ENCODE measurements at regions not wholly inside any gene's neighbourhood (a gene's known extent, or its start where the extent isn't known, plus 50 kb on each side); places are given as distances from the start of the nearest gene placed in this dataset.

DNA sequence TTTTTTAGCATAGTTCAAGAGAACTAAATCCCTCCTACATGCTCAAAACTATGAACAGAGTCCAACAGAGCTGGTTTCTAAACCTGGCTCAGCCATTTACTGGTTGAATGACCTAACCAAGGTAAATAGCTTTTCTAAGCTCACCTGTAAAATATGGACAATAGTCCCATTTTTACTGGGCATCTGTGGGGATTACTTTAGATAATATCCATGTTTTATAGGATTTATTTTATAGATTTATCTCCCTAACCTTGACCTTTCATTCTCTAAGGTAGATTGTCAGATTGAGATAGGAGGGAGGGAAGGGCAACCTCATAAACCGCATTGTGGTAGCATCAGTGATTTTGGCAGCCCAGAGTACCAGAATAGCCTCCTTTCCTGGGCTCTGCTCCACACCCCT, 178.5 kb upstream of the TOX3 start:
- no peaks in the 10 kb centered on the region for H3K27me3 ChIP-seq
- DNase-seq, result no peak
- no peak overlapping the region for H3K27ac ChIP-seq
- no peak overlapping the region for H3K4me3 ChIP-seq
- no peak for ATAC-seq
- no peak for TF ChIP-seq POLR2A (IDR thresholded peaks at IDR 0.05)
- TF ChIP-seq CTCF (IDR thresholded peaks at IDR 0.05 in 4 of 5, conservative IDR thresholded peaks at IDR 0.05 in 1 of 5), result no peak
- in situ Hi-C loops (cut with MboI; ENCODE audit: low sequenced_read_pairs in 4 of 4) (loop anchor here in 1 of 4 donors (25.0 kb wide), 1 partner anchor 112 kb away; no protein-coding TSS in a partner anchor), intact Hi-C loops (cut with DNase I; ENCODE audit: low total_unique reads) (no loop called here)
- H3K36me3 ChIP-seq, result no peaks in the 10 kb centered on the region
- no peaks in the 10 kb centered on the region for H3K9me3 ChIP-seq
- no peaks in the 10 kb centered on the region for H3K4me1 ChIP-seq

GRCh38 chr16:52725043-52725442, 178.1 kb upstream of the TOX3 start:
- no peak overlapping the region for H3K27ac ChIP-seq
- TF ChIP-seq CTCF (IDR thresholded peaks at IDR 0.05 in 4 of 5, conservative IDR thresholded peaks at IDR 0.05 in 1 of 5) (no peak), POLR2A (IDR thresholded peaks at IDR 0.05) (no peak)
- intact Hi-C loops (cut with DNase I; ENCODE audit: low total_unique reads), result no loop called here
- no peaks in the 10 kb centered on the region for H3K36me3 ChIP-seq
- in situ Hi-C loops (cut with MboI; ENCODE audit: low sequenced_read_pairs in 4 of 4), result loop anchor here in 1 of 4 donors (25.0 kb wide), 1 partner anchor 112 kb away; no protein-coding TSS in a partner anchor
- H3K9me3 ChIP-seq, result no peaks in the 10 kb centered on the region
- no peak for ATAC-seq
- H3K27me3 ChIP-seq, result no peaks in the 10 kb centered on the region
- no peaks in the 10 kb centered on the region for H3K4me1 ChIP-seq
- no peak overlapping the region for H3K4me3 ChIP-seq
- DNase-seq, result no peak

GRCh38 chr16:52721331-52721730, 174.4 kb upstream of the TOX3 start:
- H3K36me3 ChIP-seq, result no peaks in the 10 kb centered on the region
- no peaks in the 10 kb centered on the region for H3K9me3 ChIP-seq
- H3K27me3 ChIP-seq, result no peaks in the 10 kb centered on the region
- H3K4me3 ChIP-seq, result no peak overlapping the region
- DNase-seq (no peak), ATAC-seq (no peak)
- H3K4me1 ChIP-seq, result no peaks in the 10 kb centered on the region
- H3K27ac ChIP-seq, result no peak overlapping the region
- intact Hi-C loops (cut with DNase I; ENCODE audit: low total_unique reads), result no loop called here
- no peak for TF ChIP-seq CTCF (IDR thresholded peaks at IDR 0.05 in 4 of 5, conservative IDR thresholded peaks at IDR 0.05 in 1 of 5)
- TF ChIP-seq POLR2A (IDR thresholded peaks at IDR 0.05), result no peak
- in situ Hi-C loops (cut with MboI; ENCODE audit: low sequenced_read_pairs in 4 of 4), result no loop called here

- ATAC-seq, result no peak
- no peaks in the 10 kb centered on the region for H3K27me3 ChIP-seq
- H3K27ac ChIP-seq, result no peak overlapping the region
- no peaks in the 10 kb centered on the region for H3K36me3 ChIP-seq
- in situ Hi-C loops (cut with MboI; ENCODE audit: low sequenced_read_pairs in 4 of 4), result no loop called here
- TF ChIP-seq CTCF (IDR thresholded peaks at IDR 0.05 in 4 of 5, conservative IDR thresholded peaks at IDR 0.05 in 1 of 5) (no peak), POLR2A (IDR thresholded peaks at IDR 0.05) (no peak)
- no peaks in the 10 kb centered on the region for H3K9me3 ChIP-seq
- DNase-seq, result no peak
- no peaks in the 10 kb centered on the region for H3K4me1 ChIP-seq
- intact Hi-C loops (cut with DNase I; ENCODE audit: low total_unique reads), result no loop called here
- no peak overlapping the region for H3K4me3 ChIP-seq
These were observed 171.1 kb upstream of the TOX3 start for GRCh38 chr16:52718046-52718445.

- ATAC-seq (no peak), DNase-seq (no peak)
- intact Hi-C loops (cut with DNase I; ENCODE audit: low total_unique reads), result no loop called here
- no peak for TF ChIP-seq CTCF (IDR thresholded peaks at IDR 0.05 in 4 of 5, conservative IDR thresholded peaks at IDR 0.05 in 1 of 5)
- no peak for TF ChIP-seq POLR2A (IDR thresholded peaks at IDR 0.05)
- no peaks in the 10 kb centered on the region for H3K9me3 ChIP-seq
- no peaks in the 10 kb centered on the region for H3K27me3 ChIP-seq
- H3K36me3 ChIP-seq, result no peaks in the 10 kb centered on the region
- no peak overlapping the region for H3K4me3 ChIP-seq
- no peaks in the 10 kb centered on the region for H3K4me1 ChIP-seq
- H3K27ac ChIP-seq, result no peak overlapping the region
- in situ Hi-C loops (cut with MboI; ENCODE audit: low sequenced_read_pairs in 4 of 4), result no loop called here
These were observed 166.8 kb upstream of the TOX3 start for GRCh38 chr16:52713740-52714139.
